Activated CD4-positive, alpha-beta T cell treated with anti-CD3 and anti-CD28 coated beads, Interleukin-2, amount 50 U/mL, for 16 hours (primary cell): ENCODE measurements at regions not wholly inside any gene's neighbourhood (a gene's known extent, or its start where the extent isn't known, plus 50 kb on each side); places are given as distances from the start of the nearest gene placed in this dataset.

ENCODE experiments used
- DNase-seq: peaks from one replicate; pipeline ENCODE4 v3.0.0-alpha.2; 2020

- DNase-seq = no peak
Measured at GRCh38 chr2:147250652-147251356, 594.0 kb upstream of the ACVR2A start.

GRCh38 chr2:147247749-147248148 lies 597.1 kb upstream of the ACVR2A start:
- DNase-seq = no peak

GRCh38 chr2:147242445-147242844 lies 602.4 kb upstream of the ACVR2A start:
- DNase-seq = no peak

GRCh38 chr2:147236601-147237000 lies 608.2 kb upstream of the ACVR2A start:
- DNase-seq = no peak

GRCh38 chr2:147232225-147232669 lies 612.6 kb upstream of the ACVR2A start:
- peak; percentile 1 for DNase-seq

GRCh38 chr2:147231607-147232006 lies 613.2 kb upstream of the ACVR2A start:
- peak; percentile 20 for DNase-seq

GRCh38 chr2:147231081-147231480 lies 613.7 kb upstream of the ACVR2A start:
- DNase-seq = no peak

- no peak for DNase-seq
Measured at GRCh38 chr2:147227313-147227712, 617.5 kb upstream of the ACVR2A start.

GRCh38 chr2:147224070-147224469 lies 620.8 kb upstream of the ACVR2A start:
- no peak for DNase-seq

GRCh38 chr2:147223553-147224060 lies 621.2 kb upstream of the ACVR2A start:
- DNase-seq = no peak

GRCh38 chr2:147223119-147223518 lies 621.7 kb upstream of the ACVR2A start:
- peak; percentile 3 for DNase-seq

GRCh38 chr2:147222506-147222905 lies 622.3 kb upstream of the ACVR2A start:
- DNase-seq = no peak

- no peak for DNase-seq
Measured at GRCh38 chr2:147214914-147215313, 629.9 kb upstream of the ACVR2A start.

GRCh38 chr2:147211484-147211883 lies 633.3 kb upstream of the ACVR2A start:
- DNase-seq = no peak

GRCh38 chr2:147204102-147204501 lies 640.7 kb upstream of the ACVR2A start:
- no peak for DNase-seq

GRCh38 chr2:147198651-147199171 lies 646.1 kb upstream of the ACVR2A start:
- DNase-seq = no peak

- DNase-seq = no peak
Measured at GRCh38 chr2:147197754-147198483, 646.9 kb upstream of the ACVR2A start.

GRCh38 chr2:147182260-147182659 lies 662.6 kb upstream of the ACVR2A start:
- peak; percentile 79 for DNase-seq

GRCh38 chr2:147181351-147182029 lies 663.3 kb upstream of the ACVR2A start:
- peak; percentile 10 for DNase-seq

GRCh38 chr2:147177071-147177857 lies 667.6 kb upstream of the ACVR2A start:
- DNase-seq = peak; percentile 9

GRCh38 chr2:147174824-147175254 lies 670.0 kb upstream of the ACVR2A start:
- no peak for DNase-seq

GRCh38 chr2:147173798-147174197 lies 671.0 kb upstream of the ACVR2A start:
- DNase-seq = peak; percentile 39
